HG02798 (cell line): ENCODE measurements at regions not wholly inside any gene's neighbourhood (a gene's known extent, or its start where the extent isn't known, plus 50 kb on each side); places are given as distances from the start of the nearest gene placed in this dataset.

Experiments
- ATAC-seq: cut with Tn5 transposase; IDR thresholded peaks from one replicate; pipeline ENCODE4 v1.9.1; 2021; ENCODE audit warnings: mild to moderate bottlenecking; ENCODE audit not compliant: unreplicated experiment, poor library complexity

- ATAC-seq, result no peak
These were observed 301.2 kb upstream of the ADGRL2 start for GRCh38 chr1:81499487-81499886.

- ATAC-seq, result no peak
These were observed 302.0 kb upstream of the ADGRL2 start for GRCh38 chr1:81498471-81499462.

GRCh38 chr1:81496349-81496748 is 304.4 kb upstream of the ADGRL2 start:
- ATAC-seq, result no peak

GRCh38 chr1:81493102-81493869 is 307.4 kb upstream of the ADGRL2 start:
- ATAC-seq, result no peak

- no peak for ATAC-seq
These were observed 308.1 kb upstream of the ADGRL2 start for GRCh38 chr1:81492628-81493027.

- no peak for ATAC-seq
These were observed 310.1 kb upstream of the ADGRL2 start for GRCh38 chr1:81490614-81491013.

GRCh38 chr1:81489372-81489934 is 311.3 kb upstream of the ADGRL2 start:
- no peak for ATAC-seq

- no peak for ATAC-seq
These were observed 316.4 kb upstream of the ADGRL2 start for GRCh38 chr1:81484284-81484683.

- no peak for ATAC-seq
These were observed 322.5 kb upstream of the ADGRL2 start for GRCh38 chr1:81478219-81478618.

GRCh38 chr1:81477710-81478109 is 323.0 kb upstream of the ADGRL2 start:
- no peak for ATAC-seq

- ATAC-seq, result no peak
These were observed 328.3 kb upstream of the ADGRL2 start for GRCh38 chr1:81472387-81472786.

- ATAC-seq, result no peak
These were observed 329.5 kb upstream of the ADGRL2 start for GRCh38 chr1:81471255-81471654.

GRCh38 chr1:81470275-81470674 is 330.5 kb upstream of the ADGRL2 start:
- ATAC-seq, result no peak

GRCh38 chr1:81467383-81467782 is 333.4 kb upstream of the ADGRL2 start:
- ATAC-seq, result no peak

GRCh38 chr1:81466961-81467360 is 333.8 kb upstream of the ADGRL2 start:
- no peak for ATAC-seq

GRCh38 chr1:81463936-81464837 is 336.5 kb upstream of the ADGRL2 start:
- ATAC-seq, result no peak

GRCh38 chr1:81459043-81459442 is 341.7 kb upstream of the ADGRL2 start:
- ATAC-seq, result no peak

- ATAC-seq, result no peak
These were observed 342.5 kb upstream of the ADGRL2 start for GRCh38 chr1:81458186-81458585.

- ATAC-seq, result no peak
These were observed 345.3 kb upstream of the ADGRL2 start for GRCh38 chr1:81455481-81455880.

GRCh38 chr1:81453971-81454370 is 346.8 kb upstream of the ADGRL2 start:
- ATAC-seq, result no peak
